ENCODE measurements at regions not wholly inside any gene's neighbourhood (a gene's known extent, or its start where the extent isn't known, plus 50 kb on each side); places are given as distances from the start of the nearest gene placed in this dataset.

DNA sequence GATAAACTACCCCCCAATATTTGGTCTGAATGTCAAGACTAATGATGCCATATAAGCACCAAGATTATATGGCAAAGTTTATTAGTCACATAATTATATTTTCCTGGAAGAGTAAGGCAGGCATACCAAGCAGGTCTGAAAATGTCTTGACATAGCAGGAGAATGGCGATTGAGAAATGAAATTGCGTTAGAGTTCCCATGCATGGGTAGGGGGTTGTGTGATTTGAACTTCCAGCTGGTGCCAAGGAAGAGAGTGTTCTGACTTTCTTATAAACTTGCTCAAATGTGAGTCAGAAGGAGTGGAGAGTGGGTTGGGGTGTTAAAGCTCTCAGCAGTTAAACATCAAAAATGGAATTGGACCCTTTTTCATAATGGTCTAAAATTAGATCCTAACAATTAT is 1200.6 kb upstream of the ACO1 start:
- WGBS (ENCODE audit: insufficient coverage, low coverage, missing lambda C conversion rate) = no CpG with 5 or more reads among the region's 2 CpGs
- FAIRE-seq = no peak
- intact Hi-C loops (cut with micrococcal nuclease) = no loop called here
- Histone ChIP-seq H4K20me1 (replicated peaks; ENCODE audit: control insufficient read depth, insufficient read depth, low read length) (no peaks in the 10 kb centered on the region), H3K4me2 (ENCODE audit: insufficient read depth, low read length) (no peak overlapping the region), H3K27ac (ENCODE audit: extremely low read depth, low read depth, low read length) (no peak overlapping the region), H3K9me3 (replicated peaks; ENCODE audit: control insufficient read depth, insufficient read depth, low read depth, low read length) (no peaks in the 10 kb centered on the region), H3K27me3 (ENCODE audit: control insufficient read depth in 2 of 2, insufficient read depth in 2 of 2, low read length in 2 of 2) (no peaks in the 10 kb centered on the region), H3K79me2 (ENCODE audit: control insufficient read depth, insufficient read depth, low read length) (no peaks in the 10 kb centered on the region), H3K9me1 (ENCODE audit: control insufficient read depth, insufficient read depth, low read length) (no peaks in the 10 kb centered on the region), H3K4me3 (no peak overlapping the region), H3K4me1 (replicated peaks in 1 of 2; ENCODE audit: control insufficient read depth in 2 of 2, insufficient read depth in 2 of 2, low read length in 2 of 2) (no peaks in the 10 kb centered on the region), H3K36me3 (ENCODE audit: control insufficient read depth, insufficient read depth, low read length) (no peaks in the 10 kb centered on the region), H2AFZ (ENCODE audit: low read depth, low read length) (no peak overlapping the region), H3K9ac (ENCODE audit: insufficient read depth in 1 of 2, low read depth in 2 of 2, low read length in 2 of 2) (no peak overlapping the region)
- CTCF ChIA-PET (ENCODE audit: low intra/inter-chr PET ratio) = no interaction called here
- no peak for DNase-seq (ENCODE audit: extremely low read depth in 1 of 4, low spot score in 3 of 4)
- POLR2A ChIA-PET = no interaction called here
- no peak for TF ChIP-seq NFE2 (IDR thresholded peaks at IDR 0.05; ENCODE audit: low read depth)
- no peak for TF ChIP-seq ZNF507 (tag; conservative IDR thresholded peaks at IDR 0.05)
- no peak for TF ChIP-seq LCOR (CRISPR knock-in tag; IDR thresholded peaks at IDR 0.05)
- TF ChIP-seq GTF2A2 (tag; IDR thresholded peaks at IDR 0.05) = no peak
- TF ChIP-seq CBFA2T3 (IDR thresholded peaks at IDR 0.05) = no peak
- TF ChIP-seq RBM25 (IDR thresholded peaks at IDR 0.05; ENCODE audit: low read depth, low read length, severe bottlenecking) = no peak
- no peak for TF ChIP-seq ZNF445 (CRISPR knock-in tag; IDR thresholded peaks at IDR 0.05; ENCODE audit: low read depth)
- TF ChIP-seq ZNF76 (CRISPR knock-in tag; IDR thresholded peaks at IDR 0.05; ENCODE audit: borderline replicate concordance) = no peak
- TF ChIP-seq ZBTB7A (IDR thresholded peaks at IDR 0.05; ENCODE audit: borderline replicate concordance, control insufficient read depth, low read depth, low read length) = no peak
- no peak for TF ChIP-seq ZNF24 (IDR thresholded peaks at IDR 0.05)
- no peak for TF ChIP-seq KHSRP (IDR thresholded peaks at IDR 0.05)
- TF ChIP-seq GATA2 (CRISPR knock-in tag; IDR thresholded peaks at IDR 0.05) = no peak
- no peak for TF ChIP-seq IRF2 (CRISPR knock-in tag; IDR thresholded peaks at IDR 0.05)
- no peak for TF ChIP-seq ZFX (CRISPR knock-in tag; IDR thresholded peaks at IDR 0.05)
- BruUV-seq (replicated peaks) = no TSS peak
- no peak for ATAC-seq
- in situ Hi-C loops (cut with MboI) = no loop called here

Measured in K562 (cell line).